ENCODE measurements at regions not wholly inside any gene's neighbourhood (a gene's known extent, or its start where the extent isn't known, plus 50 kb on each side); places are given as distances from the start of the nearest gene placed in this dataset.
"Not testable (repeated sequence)": the region's sequence is repeated elsewhere in the genome, so short reads cannot be mapped to it uniquely, and the experiment has no call there.

DNA sequence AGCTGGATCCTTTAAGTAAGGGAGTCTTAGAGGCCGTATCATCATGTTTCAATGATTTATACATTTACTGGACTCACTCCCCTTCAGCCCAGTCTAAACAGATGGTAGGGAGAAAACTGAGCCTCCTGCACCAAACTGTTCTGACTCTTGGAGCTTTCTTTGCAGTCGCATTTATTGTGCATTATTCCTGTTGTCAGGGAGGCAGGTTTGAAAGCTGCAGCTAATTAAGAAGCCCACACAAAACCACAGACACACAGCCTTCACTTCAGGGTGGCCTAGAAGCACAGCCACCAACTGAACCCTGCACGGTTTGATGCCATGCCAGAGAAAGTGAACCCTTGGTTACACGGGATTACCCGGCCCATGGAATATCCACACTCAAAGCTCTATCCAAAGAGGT, 911.0 kb downstream of the UQCRFS1 start:
- DNase-seq, result no peak

DNA sequence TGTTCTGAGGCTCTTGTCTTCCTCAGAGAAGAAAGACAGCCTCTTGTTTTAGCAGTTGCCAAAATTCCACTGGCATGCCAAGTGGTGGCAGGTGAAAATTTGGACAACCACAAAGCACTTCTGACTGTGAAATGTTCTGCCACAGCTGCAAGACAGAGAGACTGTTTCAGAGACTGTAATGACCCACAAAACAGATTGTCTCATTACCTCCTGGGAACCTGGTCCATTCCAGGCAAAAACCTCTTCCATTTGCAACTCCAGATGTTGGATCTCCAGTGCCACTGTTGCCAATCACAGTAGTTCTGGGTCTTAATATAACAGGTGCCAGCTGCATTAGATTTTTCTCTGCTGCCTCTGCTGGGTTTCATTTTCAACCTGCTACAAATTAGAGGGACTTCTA, 911.5 kb downstream of the UQCRFS1 start:
- DNase-seq, result no peak

DNA sequence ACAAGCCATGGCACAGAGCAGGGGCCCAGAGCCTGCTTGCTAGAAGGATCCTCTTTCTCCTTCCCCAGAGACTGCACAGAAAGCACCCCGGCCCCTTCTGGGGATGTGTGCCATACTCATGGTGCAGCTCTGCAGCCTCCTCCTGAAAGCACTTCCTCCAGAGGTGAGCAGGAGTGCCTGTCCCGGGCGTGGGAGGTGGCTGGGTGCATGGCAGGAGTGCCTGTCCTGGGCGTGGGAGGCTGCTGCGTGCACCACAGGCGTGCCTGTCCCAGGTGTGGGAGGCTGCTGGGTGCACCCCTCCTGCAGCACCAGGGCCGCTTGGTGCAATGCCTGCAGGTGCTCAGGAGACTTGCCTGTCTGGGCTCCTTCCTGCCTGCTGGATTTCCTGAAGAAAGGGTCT, 913.3 kb downstream of the UQCRFS1 start:
- no peak for DNase-seq

DNA sequence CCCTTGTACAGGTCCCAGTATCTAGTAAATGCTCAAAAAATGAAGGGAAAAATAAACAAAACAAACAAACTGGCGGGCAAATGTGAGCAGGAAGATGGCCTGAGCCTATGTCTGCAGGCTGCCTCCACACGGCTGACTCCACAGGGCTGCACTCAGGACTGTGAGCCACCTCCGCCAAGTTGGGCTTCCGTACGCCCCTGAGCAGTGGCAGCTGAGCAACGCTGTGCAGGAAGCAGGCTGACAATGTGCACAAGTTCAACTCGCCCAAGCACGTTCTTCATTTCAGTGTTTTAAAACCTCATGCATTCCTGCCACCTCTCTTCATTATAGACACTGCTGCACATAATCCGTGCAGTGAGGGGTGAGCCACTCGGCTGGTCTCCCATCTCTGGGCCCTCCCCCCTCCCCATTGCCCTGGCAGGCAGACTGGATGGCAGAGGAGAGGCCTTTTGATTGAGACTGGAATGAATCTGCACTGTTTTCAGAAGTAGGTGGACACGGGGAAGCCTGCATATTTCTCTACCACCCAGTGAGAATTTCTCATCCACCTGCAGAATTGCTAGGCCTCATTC, 915.3 kb downstream of the UQCRFS1 start:
- DNase-seq, result no peak

DNA sequence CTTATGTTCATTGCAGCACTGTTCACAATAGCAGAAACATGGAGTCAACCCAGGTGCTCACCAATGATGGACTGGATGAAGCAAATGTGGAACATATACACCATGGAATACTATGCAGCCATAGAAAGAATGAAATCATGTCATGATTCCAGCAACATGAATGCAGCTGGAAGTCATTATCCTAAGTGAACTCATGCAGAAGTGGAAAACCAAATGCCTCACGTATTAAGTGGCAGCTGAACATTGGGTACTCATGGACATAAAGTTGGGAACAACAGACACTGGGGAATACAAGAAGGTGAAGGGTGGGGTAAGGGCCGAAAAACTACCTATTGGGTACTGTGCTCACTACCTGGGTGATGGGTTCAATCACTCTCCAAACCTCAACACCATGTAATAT, 915.9 kb downstream of the UQCRFS1 start:
- no peak for DNase-seq

GRCh38 chr19:28296506-28296905, 916.4 kb downstream of the UQCRFS1 start:
- DNase-seq, result no peak

GRCh38 chr19:28294975-28295374, 918.0 kb downstream of the UQCRFS1 start:
- DNase-seq, result not testable (repeated sequence)

DNA sequence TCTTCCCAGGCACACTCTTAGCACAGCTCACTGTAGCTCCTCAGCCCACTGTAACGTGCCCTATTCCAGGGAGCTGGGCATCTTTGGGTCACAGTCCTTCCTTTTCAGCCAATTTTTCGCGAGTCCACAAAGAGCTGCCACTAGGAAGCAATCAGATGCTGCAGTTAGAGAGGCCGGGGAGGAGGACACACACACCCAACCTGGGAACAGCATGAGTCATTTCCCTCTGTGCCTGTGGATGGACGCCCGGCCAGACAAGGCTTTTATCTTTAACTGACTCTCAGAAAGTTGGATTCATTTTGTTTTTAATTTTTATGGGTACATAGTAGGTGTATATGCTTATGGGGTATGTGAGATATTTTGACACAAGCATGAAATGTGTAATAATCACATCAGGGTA, 918.6 kb downstream of the UQCRFS1 start:
- no peak for DNase-seq

DNA sequence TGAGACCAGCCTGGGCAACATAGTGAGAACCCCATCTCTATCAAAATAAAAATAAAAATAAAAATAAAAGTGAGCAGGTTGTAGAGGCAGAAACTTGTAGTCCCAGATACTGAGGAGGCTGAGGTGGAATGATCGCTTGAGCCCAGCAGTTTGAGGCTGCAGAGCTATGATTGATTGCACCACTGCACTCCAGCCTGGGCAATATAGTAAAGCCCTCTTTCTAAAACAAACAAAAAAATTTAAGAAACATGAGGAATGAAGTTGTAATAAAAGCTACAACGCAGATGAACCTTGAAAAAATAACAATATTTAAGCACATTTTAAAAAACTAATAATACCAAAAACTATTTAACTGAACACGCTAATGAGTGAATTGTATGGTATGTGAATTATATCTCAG, 919.3 kb downstream of the UQCRFS1 start:
- DNase-seq, result no peak

DNA sequence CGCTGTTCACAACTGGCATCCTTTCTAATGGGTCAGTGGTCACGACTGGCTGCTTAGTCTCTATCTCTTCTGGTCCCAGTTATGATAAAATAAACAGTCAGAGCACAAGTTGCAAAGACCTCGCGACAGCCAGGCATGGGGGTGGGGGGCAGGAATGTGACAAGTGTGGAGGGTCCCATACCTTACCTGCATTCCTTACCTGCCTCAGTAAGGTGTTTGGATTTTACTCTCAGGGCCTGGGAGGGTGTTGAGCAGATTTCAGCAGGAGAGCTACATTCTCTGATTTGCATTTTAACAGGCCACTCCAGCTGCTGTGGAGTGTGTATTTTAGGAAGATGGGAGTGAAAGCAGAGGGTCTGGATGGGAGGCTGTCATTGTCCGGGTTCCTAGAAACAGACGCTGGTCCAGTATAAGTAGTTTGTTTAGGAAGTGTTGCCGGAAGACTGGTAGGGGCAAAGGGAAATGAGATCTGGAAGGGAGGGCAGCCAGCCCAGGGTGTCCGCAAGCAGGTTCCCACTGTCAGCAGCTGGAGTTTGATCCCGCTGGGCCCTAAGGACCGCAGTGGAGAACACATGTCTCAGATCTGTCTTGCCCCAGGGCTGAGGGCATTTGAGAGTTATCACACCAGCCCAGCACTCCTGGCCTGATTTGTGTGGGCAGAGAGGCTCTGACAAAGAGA, 920.0 kb downstream of the UQCRFS1 start:
- DNase-seq, result no peak

GRCh38 chr19:28291874-28292273, 921.1 kb downstream of the UQCRFS1 start:
- no peak for DNase-seq

DNA sequence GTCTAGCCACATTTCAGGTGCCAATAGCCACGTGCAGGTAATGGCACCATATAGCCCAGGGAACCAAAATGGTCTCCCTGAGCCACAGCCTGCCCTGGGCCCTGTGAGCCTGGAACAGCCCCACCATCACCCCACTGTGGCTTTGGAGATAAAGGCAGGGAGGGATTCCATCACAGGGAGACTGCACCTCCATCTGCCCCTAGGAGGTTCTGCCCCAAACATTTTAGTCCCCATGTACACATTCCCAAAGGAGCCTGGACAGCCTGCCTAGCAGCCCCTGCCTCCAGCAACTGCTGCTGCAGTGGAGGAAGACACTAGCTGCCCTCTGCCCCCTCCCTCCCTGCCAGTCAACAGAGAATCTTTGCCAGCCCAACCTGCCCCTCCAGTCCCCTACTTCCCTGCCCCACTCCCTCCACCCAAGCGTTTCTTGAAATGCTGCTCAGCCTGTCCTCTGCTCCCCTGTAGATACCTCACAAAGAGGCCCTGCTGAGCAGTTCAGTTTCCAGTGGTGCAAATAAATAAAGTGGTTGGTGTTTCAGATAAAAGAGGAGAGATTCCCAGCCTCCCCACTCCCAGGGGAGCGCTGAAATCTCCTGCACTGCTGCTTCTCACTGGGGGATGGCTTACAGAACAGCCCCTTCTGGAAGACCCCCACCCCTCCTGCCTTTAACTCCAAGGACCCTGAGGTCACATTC, 921.8 kb downstream of the UQCRFS1 start:
- no peak for DNase-seq

- DNase-seq, result peak in 1 of 2 experiments; percentile 1
Observed at GRCh38 chr19:28289295-28290063, 923.5 kb downstream of the UQCRFS1 start.

DNA sequence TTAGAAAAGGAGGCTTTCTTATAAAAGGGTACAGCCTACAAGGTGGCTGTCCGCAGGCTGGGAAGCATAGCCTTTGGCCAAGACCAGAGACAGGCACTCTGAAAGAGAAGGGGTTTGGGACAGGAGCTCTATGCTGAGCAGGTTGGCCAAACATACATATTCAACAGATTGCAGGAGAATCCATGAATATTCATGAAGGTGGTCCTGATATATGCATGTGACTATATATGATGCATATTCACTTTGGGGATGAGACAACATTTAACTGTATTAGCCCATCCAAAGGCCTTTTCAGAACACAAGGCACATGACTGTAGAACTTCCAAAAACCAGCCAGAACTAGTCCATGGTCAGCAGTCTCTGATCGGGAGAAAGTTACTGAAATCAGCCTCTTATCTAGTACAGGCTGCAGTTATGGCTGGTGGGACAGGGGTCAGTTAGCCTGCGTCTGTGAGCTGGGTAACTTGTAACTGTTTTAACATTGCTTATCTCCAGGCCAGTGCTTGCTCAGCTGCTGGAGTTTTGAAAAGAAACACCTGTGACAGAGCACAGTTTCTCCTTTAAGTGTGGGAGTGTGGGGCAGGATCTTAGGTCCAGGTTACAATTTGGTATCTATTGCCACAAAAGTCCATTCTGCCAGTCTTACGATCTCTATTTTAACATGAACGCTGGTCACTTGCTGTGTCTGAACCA, 924.2 kb downstream of the UQCRFS1 start:
- DNase-seq, result no peak

DNA sequence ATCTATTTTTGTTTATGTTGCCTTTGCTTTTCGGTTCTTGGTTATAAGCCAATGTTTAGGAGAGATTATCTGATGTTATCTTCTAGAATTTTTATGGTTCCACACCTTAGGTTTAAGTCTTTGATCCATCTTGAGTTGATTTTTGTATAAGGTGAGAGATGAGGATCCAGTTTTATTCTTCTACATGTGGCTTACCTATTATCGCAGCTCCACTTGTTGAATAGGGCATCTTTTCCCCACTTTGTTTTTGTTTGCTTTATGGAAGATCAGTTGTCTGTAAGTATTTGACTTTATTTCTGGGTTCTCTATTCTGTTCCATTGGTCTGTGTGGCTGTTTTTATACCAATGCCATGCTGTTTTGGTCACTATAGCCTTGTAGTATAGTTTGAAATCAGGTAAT, 927.0 kb downstream of the UQCRFS1 start:
- DNase-seq, result no peak

DNA sequence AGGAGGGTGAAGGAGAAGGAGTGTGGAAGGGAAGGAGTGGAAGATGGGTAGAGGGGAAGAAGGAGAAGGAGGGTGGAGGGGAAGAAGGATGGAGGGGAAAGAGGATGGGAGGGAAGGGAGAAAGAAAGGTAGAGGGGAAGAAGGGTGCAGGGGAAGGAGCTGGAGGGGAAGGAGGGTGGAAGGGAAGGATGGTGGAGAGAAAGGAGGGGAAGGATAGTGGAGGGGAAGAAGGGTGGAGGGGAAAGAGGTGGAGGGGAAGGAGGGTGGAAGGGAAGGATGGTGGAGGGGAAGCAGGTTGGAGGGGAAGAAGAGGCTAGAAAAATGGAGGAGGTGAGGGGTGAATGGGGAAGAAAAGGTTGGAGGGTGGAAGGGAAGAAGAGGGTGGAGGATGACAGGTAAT, 927.9 kb downstream of the UQCRFS1 start:
- DNase-seq, result no peak

DNA sequence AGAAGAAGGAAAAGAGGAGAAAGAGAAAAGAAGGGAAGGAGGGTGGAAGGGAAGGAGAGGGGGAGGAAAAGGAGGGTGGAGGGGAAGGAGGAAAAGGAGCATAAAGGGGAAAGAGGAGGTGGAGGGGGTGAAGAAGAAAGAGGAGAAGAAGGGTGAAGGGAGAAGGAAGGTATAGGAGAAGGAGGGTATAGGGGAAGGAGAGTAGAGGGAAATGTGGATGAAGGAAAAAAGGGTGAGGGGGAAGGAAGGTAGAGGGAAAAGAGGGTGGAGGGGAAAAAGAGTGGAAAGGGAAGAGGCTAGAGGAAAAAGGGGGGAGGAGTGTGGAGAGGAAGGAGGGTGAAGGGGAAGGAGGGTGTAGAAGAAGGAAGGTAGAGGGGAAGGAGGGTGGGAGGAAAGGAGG, 928.6 kb downstream of the UQCRFS1 start:
- no peak for DNase-seq

DNA sequence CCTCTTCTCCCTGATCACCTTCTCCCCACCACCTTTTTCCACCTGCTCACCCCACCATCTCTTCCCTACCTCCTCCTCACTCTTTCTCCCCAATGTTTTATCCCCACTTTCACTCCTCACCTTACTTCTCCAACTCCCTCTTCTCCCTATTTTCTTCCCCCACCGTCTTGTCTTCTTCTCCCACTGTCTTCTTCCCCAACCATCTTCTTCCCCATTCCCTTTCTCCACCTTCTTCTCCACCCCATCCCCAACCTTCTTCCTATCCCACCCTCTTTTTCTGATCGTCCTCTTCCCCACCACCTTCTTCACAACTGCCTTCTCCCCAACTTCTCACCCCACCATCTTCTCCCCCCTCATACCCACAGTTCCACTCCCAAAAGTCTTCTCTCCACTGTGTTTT, 929.4 kb downstream of the UQCRFS1 start:
- no peak for DNase-seq

- DNase-seq, result no peak
Observed at GRCh38 chr19:28281676-28282075, 931.3 kb downstream of the UQCRFS1 start.

- no peak for DNase-seq
Observed at GRCh38 chr19:28264556-28264955, 948.4 kb downstream of the UQCRFS1 start.

DNA sequence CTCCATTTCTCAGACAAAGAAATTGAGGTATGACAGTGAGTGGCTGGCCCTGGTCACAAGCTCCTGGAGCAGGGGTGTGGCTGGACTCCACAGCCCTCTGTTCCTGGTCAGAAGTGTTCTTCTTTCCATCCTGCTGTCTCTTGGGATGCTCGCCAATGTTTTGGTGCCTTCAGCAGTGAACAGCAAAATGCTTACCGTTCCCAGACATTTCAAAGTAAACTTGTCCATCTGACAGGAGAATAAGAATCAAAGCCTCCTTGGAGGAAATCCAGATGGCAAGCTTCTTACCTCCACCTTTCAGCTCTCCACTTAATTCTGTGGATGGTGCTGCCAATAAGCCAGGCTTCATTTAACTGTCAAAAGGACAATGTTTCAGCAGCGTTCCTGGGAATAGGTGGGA, 954.1 kb downstream of the UQCRFS1 start:
- no peak for DNase-seq

- no peak for DNase-seq
Observed at GRCh38 chr19:28257396-28257795, 955.6 kb downstream of the UQCRFS1 start.

GRCh38 chr19:28247243-28247642, 965.7 kb downstream of the UQCRFS1 start:
- no peak for DNase-seq

Measured in NCI-H2081 (cell line).